Hematopoietic multipotent progenitor cell treated with erythropoietin and hydrocortisone succinate and interleukin-3 and kit ligand, for 6 days (in vitro differentiated cells): ENCODE measurements at regions not wholly inside any gene's neighbourhood (a gene's known extent, or its start where the extent isn't known, plus 50 kb on each side); places are given as distances from the start of the nearest gene placed in this dataset.
"Not testable (repeated sequence)": the region's sequence is repeated elsewhere in the genome, so short reads cannot be mapped to it uniquely, and the experiment has no call there.

Source experiments
- DNase-seq: peaks from one replicate; pipeline ENCODE4 v3.0.0-alpha.2; 2015

- no peak for DNase-seq
Observed at GRCh38 chr13:70612881-70613280, 504.6 kb upstream of the KLHL1 start.

- no peak for DNase-seq
Observed at GRCh38 chr13:70604448-70604847, 496.2 kb upstream of the KLHL1 start.

GRCh38 chr13:70593716-70594115 is 485.5 kb upstream of the KLHL1 start:
- no peak for DNase-seq

- DNase-seq = no peak
Observed at GRCh38 chr13:70585109-70585508, 476.9 kb upstream of the KLHL1 start.

GRCh38 chr13:70580825-70581224 is 472.6 kb upstream of the KLHL1 start:
- no peak for DNase-seq

- DNase-seq = no peak
Observed at GRCh38 chr13:70579941-70580340, 471.7 kb upstream of the KLHL1 start.

GRCh38 chr13:70571221-70571620 is 463.0 kb upstream of the KLHL1 start:
- no peak for DNase-seq

GRCh38 chr13:70568571-70568970 is 460.3 kb upstream of the KLHL1 start:
- peak; percentile 72 for DNase-seq

GRCh38 chr13:70544706-70545105 is 436.5 kb upstream of the KLHL1 start:
- no peak for DNase-seq

GRCh38 chr13:70541451-70541850 is 433.2 kb upstream of the KLHL1 start:
- no peak for DNase-seq

- no peak for DNase-seq
Observed at GRCh38 chr13:70534466-70534865, 426.2 kb upstream of the KLHL1 start.

- DNase-seq = no peak
Observed at GRCh38 chr13:70529652-70530051, 421.4 kb upstream of the KLHL1 start.

GRCh38 chr13:70527599-70527998 is 419.3 kb upstream of the KLHL1 start:
- DNase-seq = no peak

- no peak for DNase-seq
Observed at GRCh38 chr13:70523622-70524021, 415.4 kb upstream of the KLHL1 start.

GRCh38 chr13:70520275-70521036 is 412.2 kb upstream of the KLHL1 start:
- DNase-seq = no peak

GRCh38 chr13:70518081-70518480 is 409.8 kb upstream of the KLHL1 start:
- DNase-seq = no peak

- no peak for DNase-seq
Observed at GRCh38 chr13:70516226-70516625, 408.0 kb upstream of the KLHL1 start.

GRCh38 chr13:70511861-70512417 is 403.7 kb upstream of the KLHL1 start:
- not testable (repeated sequence) for DNase-seq

GRCh38 chr13:70505809-70506208 is 397.6 kb upstream of the KLHL1 start:
- no peak for DNase-seq

GRCh38 chr13:70502944-70503343 is 394.7 kb upstream of the KLHL1 start:
- no peak for DNase-seq

- no peak for DNase-seq
Observed at GRCh38 chr13:70490320-70490935, 382.2 kb upstream of the KLHL1 start.

- no peak for DNase-seq
Observed at GRCh38 chr13:70484931-70485330, 376.7 kb upstream of the KLHL1 start.

- no peak for DNase-seq
Observed at GRCh38 chr13:70483599-70484276, 375.5 kb upstream of the KLHL1 start.

GRCh38 chr13:70473907-70474306 is 365.7 kb upstream of the KLHL1 start:
- DNase-seq = peak; percentile 60
